SK-N-SH (cell line): ENCODE measurements at regions not wholly inside any gene's neighbourhood (a gene's known extent, or its start where the extent isn't known, plus 50 kb on each side); places are given as distances from the start of the nearest gene placed in this dataset.

ENCODE experiments used
- CTCF ChIA-PET: fragments of 300-600, 350-600 bp; formaldehyde crosslinking; extraction: SDS; loops from one replicate; lab custom pipeline; 2021; lab: Yijun Ruan, JAX
- POLR2A ChIA-PET: fragments of 350-600 bp; sonication (Branson Sonifier 250); formaldehyde crosslinking; extraction: SDS; loops from one replicate; lab custom pipeline; 2020; ENCODE audit warnings: antibody characterized with exemption, inconsistent platforms; lab: Yijun Ruan, JAX
- DNase-seq: peaks from one replicate; pipeline ENCODE4 v3.0.0; 2012
- H2AFZ ChIP-seq: fragments of 200-600 bp; sonication (generic); 2 replicates; pipeline ENCODE4 v1.8.1; 2016; ENCODE audit warnings: antibody characterized with exemption, mild to moderate bottlenecking, low read depth
- H3F3A ChIP-seq: fragments of 200-600 bp; sonication (generic); replicated peaks from 2 replicates; pipeline ENCODE3; 2016; ENCODE audit warnings: antibody characterized with exemption, mild to moderate bottlenecking; ENCODE audit not compliant: insufficient read depth
- H3K27ac ChIP-seq, 2 experiments: fragments of 200-500 bp in 1 of 2; fragments of 200-600 bp in 1 of 2; sonication (Bioruptor generic) in 1 of 2; sonication (generic), shearing (Covaris generic) in 1 of 2; 2 replicates each; pipeline versions ENCODE4 v1.5.1 to v1.6.1; 2014 to 2016; ENCODE audit warnings: low read depth in 2 of 2, inconsistent platforms in 1 of 2, low read length in 1 of 2, mild to moderate bottlenecking in 1 of 2, mixed read lengths in 1 of 2
- H3K27me3 ChIP-seq: fragments of 200-600 bp; sonication (generic), shearing (Covaris generic); 2 replicates; pipeline ENCODE4 v1.6.1; 2016; ENCODE audit warnings: mixed run types; ENCODE audit not compliant: insufficient read depth
- H3K36me3 ChIP-seq, 2 experiments: fragments of 200-500 bp in 1 of 2; fragments of 200-600 bp in 1 of 2; sonication (Bioruptor generic) in 1 of 2; sonication (generic) in 1 of 2; replicated peaks in 1 of 2; 2 replicates each; pipeline versions ENCODE3 to v1.5.1; 2014 to 2016; ENCODE audit warnings: low read length in 1 of 2, mild to moderate bottlenecking in 1 of 2; ENCODE audit not compliant: insufficient read depth in 2 of 2, control insufficient read depth in 1 of 2
- H3K4me1 ChIP-seq, 2 experiments: fragments of 200-500 bp in 1 of 2; fragments of 200-600 bp in 1 of 2; sonication (Bioruptor generic) in 1 of 2; sonication (generic), shearing (Covaris generic) in 1 of 2; 2 replicates each; pipeline versions ENCODE4 v1.5.1 to v1.6.1; 2014 to 2016; ENCODE audit warnings: low read depth in 1 of 2, low read length in 1 of 2, mixed run types in 1 of 2; ENCODE audit not compliant: insufficient read depth in 2 of 2, control insufficient read depth in 1 of 2
- H3K4me2 ChIP-seq: fragments of 200-600 bp; sonication (generic), shearing (Covaris generic); 2 replicates; pipeline ENCODE4 v1.6.1; 2017; ENCODE audit warnings: mixed run types
- H3K4me3 ChIP-seq, 2 experiments: fragments of 200-500 bp in 1 of 2; fragments of 200-600 bp in 1 of 2; sonication (Bioruptor generic) in 1 of 2; sonication (generic), shearing (Covaris generic) in 1 of 2; 2 replicates each; pipeline versions ENCODE4 v1.5.1 to v1.8.1; 2014 to 2016; ENCODE audit warnings: low read depth in 2 of 2, inconsistent platforms in 1 of 2, low read length in 1 of 2, mild to moderate bottlenecking in 1 of 2, mixed read lengths in 1 of 2, moderate library complexity in 1 of 2
- H3K79me2 ChIP-seq: fragments of 200-600 bp; sonication (generic); 2 replicates; pipeline ENCODE4 v1.8.1; 2017; ENCODE audit warnings: mild to moderate bottlenecking; ENCODE audit not compliant: insufficient read depth
- H3K9ac ChIP-seq: fragments of 200-600 bp; sonication (generic); 2 replicates; pipeline ENCODE4 v1.6.1; 2017; ENCODE audit warnings: mixed run types
- H3K9me2 ChIP-seq: fragments of 200-600 bp; sonication (generic); 2 replicates; pipeline ENCODE4 v1.6.1; 2017; ENCODE audit warnings: mixed run types
- H3K9me3 ChIP-seq: fragments of 200-600 bp; sonication (generic); 2 replicates; pipeline ENCODE4 v1.6.1; 2017; ENCODE audit warnings: mixed run types, mild to moderate bottlenecking, moderate library complexity
- H4K20me1 ChIP-seq: fragments of 200-600 bp; sonication (generic); 2 replicates; pipeline ENCODE4 v1.6.1; 2017; ENCODE audit warnings: mild to moderate bottlenecking, mixed run types; ENCODE audit not compliant: insufficient read depth
- CHD2 ChIP-seq: fragments of 150-350 bp; IDR thresholded peaks from 2 replicates; pipeline ENCODE4 v1.6.1; 2018; ENCODE audit warnings: low read length; ENCODE audit not compliant: partially characterized antibody
- EZH2phosphoT487 ChIP-seq: fragments of 200-600 bp; sonication (generic); IDR thresholded peaks from 2 replicates; pipeline ENCODE4 v1.6.1; 2017; ENCODE audit warnings: low read depth, mixed run types, mild to moderate bottlenecking, antibody characterized with exemption, moderate library complexity, borderline replicate concordance
- FOSL2 ChIP-seq: IDR thresholded peaks from 2 replicates; pipeline ENCODE4 v1.4.0; 2012; ENCODE audit warnings: low read depth, mild to moderate bottlenecking, moderate library complexity, borderline replicate concordance
- FOXJ3 ChIP-seq: sonication (generic); formaldehyde crosslinking; IDR thresholded peaks from 2 replicates; pipeline ENCODE4 v1.5.1; 2020; ENCODE audit warnings: mild to moderate bottlenecking, missing genetic modification reagents
- GABPA ChIP-seq: IDR thresholded peaks from 2 replicates; pipeline ENCODE4 v1.4.0; 2012; ENCODE audit warnings: low read depth, mild to moderate bottlenecking
- GATA2 ChIP-seq: sonication (generic); formaldehyde crosslinking; IDR thresholded peaks from 2 replicates; pipeline ENCODE4 v1.5.0; 2020; ENCODE audit warnings: mild to moderate bottlenecking, missing genetic modification reagents
- POLR2AphosphoS5 ChIP-seq: IDR thresholded peaks from 2 replicates; pipeline ENCODE4 v1.6.1; 2012; ENCODE audit warnings: low read depth, low read length
- RAD21 ChIP-seq: IDR thresholded peaks from 2 replicates; pipeline ENCODE4 v1.6.1; 2012; ENCODE audit warnings: mild to moderate bottlenecking, low read length
- RFX5 ChIP-seq: IDR thresholded peaks from 2 replicates; pipeline ENCODE4 v1.6.1; 2012; ENCODE audit warnings: mild to moderate bottlenecking, improper control_type of control experiment, low read length
- SIN3A ChIP-seq: IDR thresholded peaks from 2 replicates; pipeline ENCODE4 v1.6.1; 2012; ENCODE audit warnings: low read depth, mild to moderate bottlenecking, low read length, moderate library complexity, borderline replicate concordance
- SMC3 ChIP-seq: IDR thresholded peaks from 2 replicates; pipeline ENCODE4 v1.6.1; 2012; ENCODE audit warnings: low read depth, low read length, improper control_type of control experiment
- TAF1 ChIP-seq: IDR thresholded peaks from 2 replicates; pipeline ENCODE4 v1.6.1; 2012; ENCODE audit warnings: low read depth, mild to moderate bottlenecking, low read length, moderate library complexity, borderline replicate concordance
- WGBS: methylation state at CpG from one replicate; pipeline ENCODE4 v1.1.6; 2017; ENCODE audit warnings: low lambda C conversion rate; 5-methylcytosine and 5-hydroxymethylcytosine counted together
- TF ChIP-seq, protein P1 (sequence below): IDR thresholded peaks from 2 replicates; pipeline ENCODE4 v1.4.0; 2012; ENCODE audit warnings: low read depth
- TF ChIP-seq, protein P2 (sequence below): IDR thresholded peaks from 2 replicates; pipeline ENCODE4; 2012
- TF ChIP-seq, protein P3 (sequence below): fragments of 150-350 bp; IDR thresholded peaks from 2 replicates; pipeline ENCODE4 v1.6.1; 2016; ENCODE audit warnings: mild to moderate bottlenecking, low read depth, low read length
- TF ChIP-seq, protein P4 (sequence below): IDR thresholded peaks from 2 replicates; pipeline ENCODE4 v1.4.0; 2012; ENCODE audit warnings: low read depth, borderline replicate concordance

DNA sequence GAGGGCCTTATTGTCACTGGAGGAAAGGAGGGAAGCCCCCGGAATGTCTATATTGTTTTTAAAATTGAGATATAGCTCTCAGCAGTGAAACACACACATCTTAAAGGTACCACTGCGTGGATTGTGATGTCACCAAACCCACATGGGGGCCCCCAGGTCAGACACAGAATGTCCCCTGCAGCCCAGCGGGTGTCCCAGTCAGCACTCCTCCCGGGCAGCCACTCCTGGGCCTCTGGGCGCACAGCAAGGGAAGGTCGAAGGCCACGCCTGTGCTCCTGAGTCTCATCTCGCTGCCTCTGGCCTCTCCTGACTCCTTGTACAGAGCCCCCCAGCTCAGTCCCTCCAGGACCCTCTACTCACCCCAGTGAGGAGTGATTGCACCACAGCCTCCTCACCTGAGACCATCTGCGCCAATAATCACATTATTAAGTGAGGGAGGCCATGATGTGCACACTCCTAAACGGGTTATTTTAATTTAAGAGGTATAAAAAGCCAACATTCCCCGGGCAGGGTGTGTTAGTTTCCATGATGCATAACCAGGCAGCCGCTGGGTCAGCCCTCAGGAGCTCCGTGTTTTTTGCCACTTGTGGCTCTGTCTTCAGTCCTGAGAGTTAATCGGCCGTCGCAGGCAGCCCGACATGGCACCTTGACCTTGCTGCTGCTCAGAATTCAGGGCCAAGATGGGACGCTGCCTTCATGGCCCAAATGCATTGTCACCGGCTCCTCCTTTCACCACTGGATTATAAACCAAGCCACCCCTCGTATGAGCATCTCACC, 1089.3 kb downstream of the BRD1 start:
- Histone ChIP-seq H3K4me1 (no peaks in the 10 kb centered on the region), H2AFZ (no peak overlapping the region), H3K36me3 (no peaks in the 10 kb centered on the region), H3F3A (no peaks in the 10 kb centered on the region), H3K27me3 (no peaks in the 10 kb centered on the region; the same call in 1 of the 2 replicates), H3K9me3 (no peaks in the 10 kb centered on the region), H3K9ac (no peak overlapping the region), H3K27ac (no peak overlapping the region), H3K4me3 (no peak overlapping the region), H3K9me2 (no peaks in the 10 kb centered on the region), H3K79me2 (no peaks in the 10 kb centered on the region), H4K20me1 (no peaks in the 10 kb centered on the region), H3K4me2 (no peak overlapping the region)
- 25% methylated on average over 14 of the region's 20 CpGs for WGBS
- ChIA-PET POLR2A (no interaction called here), CTCF (interaction anchor here (0.9 kb wide), 1 partner anchor 19 kb away, joined by 3 read pairs; no protein-coding TSS in a partner anchor)
- TF ChIP-seq RAD21 = no peak
- TF ChIP-seq GATA2 (CRISPR knock-in tag) = no peak
- no peak for TF ChIP-seq EZH2phosphoT487
- no peak for TF ChIP-seq FOSL2
- TF ChIP-seq, protein P1, sequence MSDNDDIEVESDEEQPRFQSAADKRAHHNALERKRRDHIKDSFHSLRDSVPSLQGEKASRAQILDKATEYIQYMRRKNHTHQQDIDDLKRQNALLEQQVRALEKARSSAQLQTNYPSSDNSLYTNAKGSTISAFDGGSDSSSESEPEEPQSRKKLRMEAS = no peak
- TF ChIP-seq GABPA = no peak
- TF ChIP-seq SIN3A = no peak
- no peak for TF ChIP-seq FOXJ3 (CRISPR knock-in tag)
- TF ChIP-seq, protein P2, sequence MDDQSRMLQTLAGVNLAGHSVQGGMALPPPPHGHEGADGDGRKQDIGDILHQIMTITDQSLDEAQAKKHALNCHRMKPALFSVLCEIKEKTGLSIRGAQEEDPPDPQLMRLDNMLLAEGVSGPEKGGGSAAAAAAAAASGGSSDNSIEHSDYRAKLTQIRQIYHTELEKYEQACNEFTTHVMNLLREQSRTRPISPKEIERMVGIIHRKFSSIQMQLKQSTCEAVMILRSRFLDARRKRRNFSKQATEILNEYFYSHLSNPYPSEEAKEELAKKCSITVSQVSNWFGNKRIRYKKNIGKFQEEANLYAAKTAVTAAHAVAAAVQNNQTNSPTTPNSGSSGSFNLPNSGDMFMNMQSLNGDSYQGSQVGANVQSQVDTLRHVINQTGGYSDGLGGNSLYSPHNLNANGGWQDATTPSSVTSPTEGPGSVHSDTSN = no peak
- no peak for TF ChIP-seq TAF1
- TF ChIP-seq SMC3 = no peak
- TF ChIP-seq RFX5 = no peak
- TF ChIP-seq, protein P3, sequence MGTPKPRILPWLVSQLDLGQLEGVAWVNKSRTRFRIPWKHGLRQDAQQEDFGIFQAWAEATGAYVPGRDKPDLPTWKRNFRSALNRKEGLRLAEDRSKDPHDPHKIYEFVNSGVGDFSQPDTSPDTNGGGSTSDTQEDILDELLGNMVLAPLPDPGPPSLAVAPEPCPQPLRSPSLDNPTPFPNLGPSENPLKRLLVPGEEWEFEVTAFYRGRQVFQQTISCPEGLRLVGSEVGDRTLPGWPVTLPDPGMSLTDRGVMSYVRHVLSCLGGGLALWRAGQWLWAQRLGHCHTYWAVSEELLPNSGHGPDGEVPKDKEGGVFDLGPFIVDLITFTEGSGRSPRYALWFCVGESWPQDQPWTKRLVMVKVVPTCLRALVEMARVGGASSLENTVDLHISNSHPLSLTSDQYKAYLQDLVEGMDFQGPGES = no peak
- TF ChIP-seq POLR2AphosphoS5 = no peak
- TF ChIP-seq, protein P4, sequence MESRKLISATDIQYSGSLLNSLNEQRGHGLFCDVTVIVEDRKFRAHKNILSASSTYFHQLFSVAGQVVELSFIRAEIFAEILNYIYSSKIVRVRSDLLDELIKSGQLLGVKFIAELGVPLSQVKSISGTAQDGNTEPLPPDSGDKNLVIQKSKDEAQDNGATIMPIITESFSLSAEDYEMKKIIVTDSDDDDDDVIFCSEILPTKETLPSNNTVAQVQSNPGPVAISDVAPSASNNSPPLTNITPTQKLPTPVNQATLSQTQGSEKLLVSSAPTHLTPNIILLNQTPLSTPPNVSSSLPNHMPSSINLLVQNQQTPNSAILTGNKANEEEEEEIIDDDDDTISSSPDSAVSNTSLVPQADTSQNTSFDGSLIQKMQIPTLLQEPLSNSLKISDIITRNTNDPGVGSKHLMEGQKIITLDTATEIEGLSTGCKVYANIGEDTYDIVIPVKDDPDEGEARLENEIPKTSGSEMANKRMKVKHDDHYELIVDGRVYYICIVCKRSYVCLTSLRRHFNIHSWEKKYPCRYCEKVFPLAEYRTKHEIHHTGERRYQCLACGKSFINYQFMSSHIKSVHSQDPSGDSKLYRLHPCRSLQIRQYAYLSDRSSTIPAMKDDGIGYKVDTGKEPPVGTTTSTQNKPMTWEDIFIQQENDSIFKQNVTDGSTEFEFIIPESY = no peak
- TF ChIP-seq CHD2 = no peak
- DNase-seq = no peak
